ENCODE measurements at regions not wholly inside any gene's neighbourhood (a gene's known extent, or its start where the extent isn't known, plus 50 kb on each side); places are given as distances from the start of the nearest gene placed in this dataset.

- TF ChIP-seq CTCF (IDR thresholded peaks at IDR 0.05) (no peak), ZFX (IDR thresholded peaks at IDR 0.05; ENCODE audit: borderline replicate concordance) (no peak)
Measured at GRCh38 chr6:140576004-140576555, 1201.6 kb upstream of the CITED2 start.
